C4-2B (cell line): ENCODE measurements at regions not wholly inside any gene's neighbourhood (a gene's known extent, or its start where the extent isn't known, plus 50 kb on each side); places are given as distances from the start of the nearest gene placed in this dataset.

Experiments
- CTCF ChIP-seq: fragments of 450-650 bp; conservative IDR thresholded peaks from 2 replicates; pipeline ENCODE4 v1.5.1; 2017; ENCODE audit warnings: mild to moderate bottlenecking
- ZFX ChIP-seq: fragments of 450-650 bp; IDR thresholded peaks from 2 replicates; pipeline ENCODE4 v1.6.1; 2017

GRCh38 chr14:76577090-76577489 lies 184.2 kb upstream of the VASH1 start:
- TF ChIP-seq CTCF (no peak), ZFX (no peak)
